Prostate gland (tissue), 2 donors: ENCODE measurements at regions not wholly inside any gene's neighbourhood (a gene's known extent, or its start where the extent isn't known, plus 50 kb on each side); places are given as distances from the start of the nearest gene placed in this dataset.

Experiments
- POLR2A ChIP-seq: fragments of 450-650 bp; IDR thresholded peaks from one replicate; pipeline ENCODE4 v1.6.1; 2016; ENCODE audit warnings: antibody characterized with exemption, mild to moderate bottlenecking
- TF ChIP-seq, protein P1 (sequence below), 4 experiments: fragments of 200-600 bp in 2 of 4; fragments of 450-650 bp in 2 of 4; sonication (generic) in 2 of 4; IDR thresholded peaks; 1 replicate in 3 of 4; 2 replicates in 1 of 4; pipeline ENCODE4 v1.5.1; 2016 to 2019; ENCODE audit warnings: antibody characterized with exemption in 4 of 4, mild to moderate bottlenecking in 2 of 4, moderate library complexity in 2 of 4

- TF ChIP-seq, protein P1, sequence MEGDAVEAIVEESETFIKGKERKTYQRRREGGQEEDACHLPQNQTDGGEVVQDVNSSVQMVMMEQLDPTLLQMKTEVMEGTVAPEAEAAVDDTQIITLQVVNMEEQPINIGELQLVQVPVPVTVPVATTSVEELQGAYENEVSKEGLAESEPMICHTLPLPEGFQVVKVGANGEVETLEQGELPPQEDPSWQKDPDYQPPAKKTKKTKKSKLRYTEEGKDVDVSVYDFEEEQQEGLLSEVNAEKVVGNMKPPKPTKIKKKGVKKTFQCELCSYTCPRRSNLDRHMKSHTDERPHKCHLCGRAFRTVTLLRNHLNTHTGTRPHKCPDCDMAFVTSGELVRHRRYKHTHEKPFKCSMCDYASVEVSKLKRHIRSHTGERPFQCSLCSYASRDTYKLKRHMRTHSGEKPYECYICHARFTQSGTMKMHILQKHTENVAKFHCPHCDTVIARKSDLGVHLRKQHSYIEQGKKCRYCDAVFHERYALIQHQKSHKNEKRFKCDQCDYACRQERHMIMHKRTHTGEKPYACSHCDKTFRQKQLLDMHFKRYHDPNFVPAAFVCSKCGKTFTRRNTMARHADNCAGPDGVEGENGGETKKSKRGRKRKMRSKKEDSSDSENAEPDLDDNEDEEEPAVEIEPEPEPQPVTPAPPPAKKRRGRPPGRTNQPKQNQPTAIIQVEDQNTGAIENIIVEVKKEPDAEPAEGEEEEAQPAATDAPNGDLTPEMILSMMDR (IDR thresholded peaks at IDR 0.05), result no peak
- TF ChIP-seq POLR2A, result no peak
Observed at GRCh38 chr1:59018446-59018845, 234.6 kb upstream of the JUN start.
